NK-92 treated with Interleukin-12 subunit alpha and Interleukin-12 subunit beta, amount 100 ng/mL, for 24 hours (cell line): ENCODE measurements at regions not wholly inside any gene's neighbourhood (a gene's known extent, or its start where the extent isn't known, plus 50 kb on each side); places are given as distances from the start of the nearest gene placed in this dataset.

ENCODE experiments used
- DNase-seq: peaks from one replicate; lab custom pipeline; 2025; lab: John Stamatoyannopoulos, UW

- no peak for DNase-seq
These were observed 57.9 kb upstream of the SLC5A9 start for GRCh38 chr1:48164571-48164970.

- no peak for DNase-seq
These were observed 61.9 kb upstream of the SLC5A9 start for GRCh38 chr1:48160486-48161132.

GRCh38 chr1:48139275-48139674, 83.2 kb upstream of the SLC5A9 start:
- no peak for DNase-seq

GRCh38 chr1:48127735-48128685, 94.5 kb upstream of the SLC5A9 start:
- no peak for DNase-seq

GRCh38 chr1:48123647-48124046, 98.9 kb upstream of the SLC5A9 start:
- DNase-seq = no peak

- no peak for DNase-seq
These were observed 100.6 kb upstream of the SLC5A9 start for GRCh38 chr1:48121955-48122354.

GRCh38 chr1:48120621-48121020, 101.9 kb upstream of the SLC5A9 start:
- DNase-seq = no peak

GRCh38 chr1:48115835-48116234, 106.7 kb upstream of the SLC5A9 start:
- no peak for DNase-seq

GRCh38 chr1:48114596-48115382, 107.7 kb upstream of the SLC5A9 start:
- DNase-seq = no peak

- no peak for DNase-seq
These were observed 112.3 kb upstream of the TRABD2B start for GRCh38 chr1:48109390-48110013.

GRCh38 chr1:48107516-48107915, 110.3 kb upstream of the TRABD2B start:
- peak; percentile 39 for DNase-seq

- DNase-seq = no peak
These were observed 108.9 kb upstream of the TRABD2B start for GRCh38 chr1:48106049-48106448.

GRCh38 chr1:48105165-48105564, 108.0 kb upstream of the TRABD2B start:
- no peak for DNase-seq

GRCh38 chr1:48103495-48103894, 106.3 kb upstream of the TRABD2B start:
- no peak for DNase-seq

GRCh38 chr1:48102766-48103165, 105.6 kb upstream of the TRABD2B start:
- no peak for DNase-seq

GRCh38 chr1:48099072-48099773, 102.0 kb upstream of the TRABD2B start:
- DNase-seq = no peak

GRCh38 chr1:48093696-48094528, 96.7 kb upstream of the TRABD2B start:
- peak; percentile 58 for DNase-seq

GRCh38 chr1:48093147-48093546, 96.0 kb upstream of the TRABD2B start:
- DNase-seq = no peak

- DNase-seq = no peak
These were observed 95.2 kb upstream of the TRABD2B start for GRCh38 chr1:48092401-48092800.

GRCh38 chr1:48089356-48089891, 92.2 kb upstream of the TRABD2B start:
- no peak for DNase-seq
